Lung microvascular endothelial cell (primary cell): ENCODE measurements at regions not wholly inside any gene's neighbourhood (a gene's known extent, or its start where the extent isn't known, plus 50 kb on each side); places are given as distances from the start of the nearest gene placed in this dataset.
"Not testable (repeated sequence)": the region's sequence is repeated elsewhere in the genome, so short reads cannot be mapped to it uniquely, and the experiment has no call there.

Experiments used
- DNase-seq, 2 donors: peaks; one replicate each; pipeline versions ENCODE4 v3.0.0 to v3.0.0-alpha.2; 2010; ENCODE audit warnings: low read depth in 2 of 2

- DNase-seq, result not testable (repeated sequence)
These were observed 132.9 kb upstream of the ELAC2 start for GRCh38 chr17:13150738-13151137.

- no peak for DNase-seq
These were observed 125.2 kb upstream of the ELAC2 start for GRCh38 chr17:13143001-13143400.

- DNase-seq, result no peak
These were observed 122.9 kb upstream of the ELAC2 start for GRCh38 chr17:13140750-13141149.

- DNase-seq, result no peak
These were observed 117.7 kb upstream of the ELAC2 start for GRCh38 chr17:13135506-13135905.

GRCh38 chr17:13134076-13134475 is 116.2 kb upstream of the ELAC2 start:
- no peak for DNase-seq

- no peak for DNase-seq
These were observed 113.4 kb upstream of the ELAC2 start for GRCh38 chr17:13131225-13131624.

GRCh38 chr17:13129356-13129755 is 111.5 kb upstream of the ELAC2 start:
- DNase-seq, result no peak

- DNase-seq, result no peak
These were observed 110.8 kb upstream of the ELAC2 start for GRCh38 chr17:13128676-13129075.

GRCh38 chr17:13127921-13128602 is 110.2 kb upstream of the ELAC2 start:
- no peak for DNase-seq

GRCh38 chr17:13120864-13121263 is 103.0 kb upstream of the ELAC2 start:
- DNase-seq, result no peak

- DNase-seq, result no peak
These were observed 100.5 kb upstream of the ELAC2 start for GRCh38 chr17:13118311-13118710.

- no peak for DNase-seq
These were observed 99.8 kb upstream of the ELAC2 start for GRCh38 chr17:13117616-13118015.

GRCh38 chr17:13114601-13115031 is 96.8 kb upstream of the ELAC2 start:
- no peak for DNase-seq

GRCh38 chr17:13113821-13114525 is 96.1 kb upstream of the ELAC2 start:
- DNase-seq, result no peak

GRCh38 chr17:13107676-13108235 is 89.9 kb upstream of the ELAC2 start:
- DNase-seq, result no peak

- DNase-seq, result no peak
These were observed 88.3 kb upstream of the ELAC2 start for GRCh38 chr17:13106171-13106570.

GRCh38 chr17:13104576-13104975 is 86.7 kb upstream of the ELAC2 start:
- DNase-seq, result no peak

GRCh38 chr17:13102477-13102876 is 84.7 kb upstream of the ELAC2 start:
- no peak for DNase-seq

- no peak for DNase-seq
These were observed 82.1 kb upstream of the ELAC2 start for GRCh38 chr17:13099926-13100325.

- DNase-seq, result no peak
These were observed 81.4 kb upstream of the ELAC2 start for GRCh38 chr17:13099089-13099735.

- DNase-seq, result no peak
These were observed 78.5 kb upstream of the ELAC2 start for GRCh38 chr17:13096291-13096690.

- not testable (repeated sequence) for DNase-seq
These were observed 74.2 kb upstream of the ELAC2 start for GRCh38 chr17:13092010-13092409.
